ENCODE measurements at regions not wholly inside any gene's neighbourhood (a gene's known extent, or its start where the extent isn't known, plus 50 kb on each side); places are given as distances from the start of the nearest gene placed in this dataset.
A peak's percentile ranks its signal among the peaks of the same experiment; 100 is the strongest.

GRCh38 chr2:8524823-8525222, 157.0 kb upstream of the ID2 start:
- no peak for DNase-seq (ENCODE audit: low read depth)

- no peak for DNase-seq (ENCODE audit: low read depth)
Measured at GRCh38 chr2:8525236-8525581, 156.6 kb upstream of the ID2 start.

GRCh38 chr2:8525582-8526402, 156.1 kb upstream of the ID2 start:
- peak; percentile 7 for DNase-seq (ENCODE audit: low read depth)

DNA sequence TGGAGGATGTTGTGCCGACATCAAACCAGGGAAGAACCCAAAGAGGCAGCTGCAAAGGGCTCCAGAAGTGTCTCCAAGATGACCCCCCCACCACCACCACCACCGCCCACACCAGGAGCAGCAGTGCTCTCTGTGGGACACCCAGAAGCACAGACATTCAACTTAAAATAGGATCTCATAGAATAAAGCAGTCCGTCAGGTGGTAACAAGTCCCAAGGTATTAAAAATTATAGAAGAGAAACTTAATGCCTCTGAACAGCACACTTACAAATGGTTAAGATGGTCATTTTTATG, 155.5 kb upstream of the ID2 start:
- DNase-seq (ENCODE audit: low read depth): no peak

GRCh38 chr2:8527031-8527430, 154.8 kb upstream of the ID2 start:
- DNase-seq (ENCODE audit: low read depth): no peak

- no peak for DNase-seq (ENCODE audit: low read depth)
Measured at GRCh38 chr2:8527676-8528075, 154.2 kb upstream of the ID2 start.

GRCh38 chr2:8528863-8529262, 153.0 kb upstream of the ID2 start:
- DNase-seq (ENCODE audit: low read depth): no peak

DNA sequence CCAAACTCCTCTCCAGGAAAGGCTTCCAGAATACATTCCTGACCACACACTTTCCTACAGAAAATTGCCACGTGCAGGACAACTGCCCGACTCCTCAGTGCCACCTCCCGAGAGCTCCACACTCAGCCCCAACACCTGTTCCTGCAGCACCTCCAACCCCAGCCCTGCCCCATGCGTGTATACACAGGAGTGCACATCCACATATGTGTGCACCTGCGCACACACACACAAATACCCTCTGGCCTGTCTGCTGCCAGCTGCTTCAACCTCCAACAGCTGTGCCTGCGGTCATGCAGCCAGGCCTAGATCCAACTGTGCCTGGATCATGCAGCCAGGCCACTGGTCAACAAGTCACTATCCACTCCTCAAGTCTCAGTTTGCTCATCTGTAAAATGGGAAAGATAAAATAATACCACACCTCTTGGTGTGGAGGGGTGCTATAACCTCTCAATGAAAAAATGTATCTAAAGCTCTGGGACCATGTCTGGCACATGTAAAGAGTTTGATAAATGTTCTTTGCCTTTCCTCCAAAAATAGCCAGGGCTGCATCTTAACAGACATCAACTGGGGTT, 152.1 kb upstream of the ID2 start:
- DNase-seq (ENCODE audit: low read depth): no peak

DNA sequence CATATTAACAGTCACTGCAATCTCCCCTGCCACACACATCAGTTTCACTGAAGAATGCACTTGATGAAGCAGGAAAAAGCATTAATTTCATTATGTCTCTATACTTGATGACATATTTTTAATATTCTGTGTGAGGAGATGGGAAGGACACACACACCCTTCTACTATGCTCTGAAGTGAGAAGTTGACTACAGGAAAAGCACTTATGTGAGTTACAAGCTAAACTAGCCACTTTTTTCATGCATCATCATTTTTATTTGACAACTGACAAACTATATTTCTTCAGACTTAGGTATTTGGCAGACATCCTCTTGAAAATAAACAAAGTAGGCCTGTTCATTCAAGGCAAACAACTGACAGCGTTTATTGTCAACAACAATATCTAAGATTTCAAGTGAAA, 150.4 kb upstream of the ID2 start:
- no peak for DNase-seq (ENCODE audit: low read depth)

GRCh38 chr2:8532438-8532837, 149.4 kb upstream of the ID2 start:
- DNase-seq (ENCODE audit: low read depth): no peak

DNA sequence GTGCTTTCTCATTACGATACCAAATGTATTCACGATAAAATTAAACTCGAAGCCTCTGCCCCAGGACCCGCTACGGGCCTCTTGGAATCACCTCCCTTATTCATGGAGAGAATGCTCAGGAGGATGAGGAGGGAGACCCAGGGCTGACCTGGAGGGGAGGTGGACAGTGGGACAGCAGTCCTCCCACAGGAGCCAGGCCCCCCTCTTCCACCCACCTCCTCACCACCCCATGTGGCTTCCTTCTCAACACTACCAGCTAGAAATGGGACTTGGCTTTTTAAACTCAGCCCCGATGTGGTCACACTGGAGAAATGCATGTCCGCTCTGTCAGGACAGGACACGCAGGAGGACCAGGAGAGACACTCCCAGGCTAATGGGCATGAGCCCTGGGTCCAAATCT, 147.9 kb upstream of the ID2 start:
- no peak for DNase-seq (ENCODE audit: low read depth)

- no peak for DNase-seq (ENCODE audit: low read depth)
Measured at GRCh38 chr2:8534386-8534728, 147.5 kb upstream of the ID2 start.

DNA sequence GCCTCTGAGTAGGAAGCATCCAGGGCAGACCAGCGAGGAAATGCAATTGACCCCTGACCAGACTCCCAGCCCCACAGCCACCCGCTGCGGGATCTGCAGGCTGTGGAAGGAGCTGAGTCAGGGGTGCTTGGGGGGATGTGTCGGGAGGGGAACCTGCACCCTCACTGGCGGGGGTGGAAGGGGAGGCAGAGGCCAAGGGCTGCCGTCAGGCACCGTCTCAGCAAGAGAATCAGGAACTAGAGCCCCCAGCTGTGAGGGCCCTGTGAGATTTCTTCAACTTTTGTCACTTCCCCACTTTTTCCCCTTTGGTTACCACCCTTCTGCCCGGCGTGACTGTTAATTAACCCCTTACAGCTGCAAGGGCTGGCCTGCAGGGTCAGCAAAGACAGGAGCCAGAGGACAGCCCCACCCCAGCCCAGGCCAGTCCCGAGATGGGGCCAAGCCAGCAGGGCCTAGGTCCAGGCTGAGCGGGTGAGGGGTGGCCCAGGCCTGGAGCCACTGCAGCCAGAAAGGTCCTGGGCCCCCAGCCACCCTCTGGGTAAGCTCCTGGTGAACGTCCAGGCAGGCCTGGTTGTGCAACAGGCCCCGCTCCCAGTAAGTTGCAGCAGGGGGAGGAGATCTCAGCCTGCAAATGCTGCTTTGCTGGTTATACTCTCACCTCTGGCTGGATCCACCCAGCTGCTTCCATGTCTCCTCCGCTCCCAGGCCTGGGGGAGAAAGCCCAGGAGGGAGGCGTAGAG, 147.0 kb upstream of the ID2 start:
- no peak for DNase-seq (ENCODE audit: low read depth)

- no peak for DNase-seq (ENCODE audit: low read depth)
Measured at GRCh38 chr2:8535469-8535795, 146.4 kb upstream of the ID2 start.

DNA sequence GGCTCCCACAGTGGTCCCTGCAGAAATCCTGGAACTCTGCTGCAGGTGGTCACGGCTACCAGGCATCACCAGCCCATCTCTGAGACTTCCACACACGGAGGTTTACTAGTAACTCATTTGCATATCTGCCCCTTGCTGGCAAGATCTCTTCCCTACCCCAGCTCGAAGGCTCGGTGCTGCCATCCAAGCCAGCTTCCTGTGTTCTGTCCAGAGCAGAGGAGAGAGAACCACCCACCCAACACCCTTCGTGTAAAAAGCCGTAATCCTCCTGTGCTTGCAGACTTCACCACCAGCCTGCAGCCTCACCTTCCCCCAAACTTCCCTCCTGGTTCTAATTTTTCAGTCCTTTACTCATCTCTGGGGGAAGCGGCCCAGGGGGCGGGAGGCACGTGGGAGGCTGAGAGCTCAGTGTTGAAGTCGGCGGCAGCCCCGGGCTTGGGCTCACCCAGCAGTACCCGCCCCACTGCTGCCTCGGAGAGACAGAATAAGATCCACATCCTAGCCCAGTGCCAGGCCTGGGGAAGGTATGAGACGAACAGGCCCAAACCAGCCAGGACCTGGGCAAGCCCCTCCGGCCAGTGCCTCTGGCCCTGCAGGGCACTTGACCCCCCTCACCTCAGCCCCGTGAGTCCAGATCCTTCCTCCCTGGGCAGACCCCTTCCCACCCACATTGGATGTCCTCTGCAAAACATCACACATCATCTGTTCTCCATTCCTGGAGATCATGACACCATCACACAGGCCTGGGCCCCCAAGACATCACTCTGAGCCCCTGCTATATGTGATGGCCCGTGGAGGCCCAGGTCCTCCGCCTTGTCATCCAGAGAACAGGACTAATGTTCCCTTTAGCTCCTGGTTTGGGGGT, 145.8 kb upstream of the ID2 start:
- DNase-seq (ENCODE audit: low read depth): no peak

GRCh38 chr2:8536686-8537561, 144.9 kb upstream of the ID2 start:
- no peak for DNase-seq (ENCODE audit: low read depth)

DNA sequence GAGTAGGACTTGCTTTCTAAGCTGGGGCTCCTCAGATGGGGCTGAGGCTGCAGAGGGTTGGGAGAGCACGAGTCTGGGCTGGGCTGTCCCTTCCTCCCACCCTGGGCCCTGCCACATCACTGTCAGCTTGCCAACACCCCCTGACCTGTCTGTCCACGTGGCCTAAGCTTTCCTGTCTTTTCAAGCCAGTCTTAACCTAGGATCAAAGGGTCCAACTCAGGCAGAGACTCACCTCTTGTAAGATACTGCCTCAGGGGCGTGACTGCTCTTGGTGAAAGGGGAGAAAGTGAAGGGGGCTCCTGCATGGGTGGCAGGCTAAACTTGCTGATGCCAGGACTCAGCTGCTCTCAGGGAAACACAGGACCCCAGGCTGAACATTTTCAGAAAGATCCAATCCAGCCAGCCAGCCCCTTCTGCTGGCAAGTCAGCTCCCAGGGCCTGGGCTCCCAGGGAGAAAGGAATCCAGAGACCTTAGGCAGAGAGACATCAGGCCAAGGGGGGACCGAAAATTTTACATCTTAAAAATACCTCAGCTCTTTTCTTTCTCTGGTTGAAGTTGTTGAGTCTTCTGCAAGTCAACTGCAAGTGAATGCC, 144.2 kb upstream of the ID2 start:
- no peak for DNase-seq (ENCODE audit: low read depth)

DNA sequence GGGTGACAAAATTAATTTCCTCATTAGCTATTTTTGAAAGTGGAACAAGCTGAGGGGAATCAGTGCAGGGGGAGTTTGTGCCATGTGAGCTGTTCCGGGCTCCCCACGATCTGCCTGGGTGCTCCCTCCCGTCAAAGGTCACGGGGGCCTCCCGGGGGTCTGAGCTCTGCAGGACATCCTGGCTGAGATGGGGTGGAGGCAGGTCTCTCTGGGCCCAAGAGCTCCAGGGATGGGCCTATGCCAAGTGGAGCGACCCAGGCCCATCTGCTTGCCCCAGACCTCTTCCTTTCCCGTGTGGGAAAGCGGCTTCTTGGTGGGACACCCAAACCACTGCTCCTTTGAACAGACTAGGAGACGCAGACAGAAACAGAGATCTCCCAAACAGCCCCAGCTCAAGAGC, 143.3 kb upstream of the ID2 start:
- DNase-seq (ENCODE audit: low read depth): no peak

- no peak for DNase-seq (ENCODE audit: low read depth)
Measured at GRCh38 chr2:8538931-8539621, 142.8 kb upstream of the ID2 start.

- no peak for DNase-seq (ENCODE audit: low read depth)
Measured at GRCh38 chr2:8539743-8540551, 141.9 kb upstream of the ID2 start.

Measured in ELR (cell line).